ENCODE measurements at regions not wholly inside any gene's neighbourhood (a gene's known extent, or its start where the extent isn't known, plus 50 kb on each side); places are given as distances from the start of the nearest gene placed in this dataset.
A peak's percentile ranks its signal among the peaks of the same experiment; 100 is the strongest.

- Mint-ChIP-seq H3K4me1 (ENCODE audit: insufficient read depth, unreplicated experiment) (peaks cover 35% of the 10 kb centered on the region), H3K27me3 (ENCODE audit: insufficient read depth, unreplicated experiment) (no peaks in the 10 kb centered on the region), H3K36me3 (ENCODE audit: insufficient read depth, unreplicated experiment) (no peaks in the 10 kb centered on the region), H3K27ac (ENCODE audit: low read depth, unreplicated experiment) (no peak overlapping the region), H3K9me3 (ENCODE audit: unreplicated experiment) (no peaks in the 10 kb centered on the region), H3K4me3 (ENCODE audit: unreplicated experiment) (no peak overlapping the region)
- POLR2A ChIA-PET: no interaction called here
- no peak for DNase-seq (ENCODE audit: unreplicated experiment)
- CTCF ChIA-PET: interaction anchor here (0.6 to 0.8 kb wide), 3 partner anchors 17 to 626 kb away, joined by 3 to 4 read pairs (median 4); no protein-coding TSS in a partner anchor
- intact Hi-C loops (cut with micrococcal nuclease): no loop called here
- TF ChIP-seq CTCF (IDR thresholded peaks at IDR 0.05; ENCODE audit: unreplicated experiment): no peak
- no TSS peak for BruUV-seq (replicated peaks)
Measured at GRCh38 chr6:23531666-23532065, 594.3 kb upstream of the NRSN1 start.

GRCh38 chr6:23532227-23532626, 593.8 kb upstream of the NRSN1 start:
- Mint-ChIP-seq H3K4me3 (ENCODE audit: unreplicated experiment) (no peak overlapping the region), H3K4me1 (ENCODE audit: insufficient read depth, unreplicated experiment) (peaks cover 38% of the 10 kb centered on the region), H3K27me3 (ENCODE audit: insufficient read depth, unreplicated experiment) (no peaks in the 10 kb centered on the region), H3K27ac (ENCODE audit: low read depth, unreplicated experiment) (peak overlapping the region; percentile 27), H3K9me3 (ENCODE audit: unreplicated experiment) (no peaks in the 10 kb centered on the region), H3K36me3 (ENCODE audit: insufficient read depth, unreplicated experiment) (no peaks in the 10 kb centered on the region)
- intact Hi-C loops (cut with micrococcal nuclease): no loop called here
- no TSS peak for BruUV-seq (replicated peaks)
- CTCF ChIA-PET: interaction anchor here (0.6 to 0.8 kb wide), 4 partner anchors 17 to 626 kb away, joined by 3 to 4 read pairs (median 4); no protein-coding TSS in a partner anchor
- TF ChIP-seq CTCF (IDR thresholded peaks at IDR 0.05; ENCODE audit: unreplicated experiment): no peak
- POLR2A ChIA-PET: no interaction called here
- peak; percentile 63 for DNase-seq (ENCODE audit: unreplicated experiment)

GRCh38 chr6:23533311-23533710, 592.7 kb upstream of the NRSN1 start:
- H3K9me3 Mint-ChIP-seq (ENCODE audit: unreplicated experiment): no peaks in the 10 kb centered on the region
- no peak overlapping the region for H3K4me3 Mint-ChIP-seq (ENCODE audit: unreplicated experiment)
- H3K36me3 Mint-ChIP-seq (ENCODE audit: insufficient read depth, unreplicated experiment): no peaks in the 10 kb centered on the region
- CTCF ChIA-PET: interaction anchor here (0.6 kb wide), 1 partner anchor 1844 kb away, joined by 8 read pairs; no protein-coding TSS in a partner anchor
- peaks cover 45% of the 10 kb centered on the region for H3K4me1 Mint-ChIP-seq (ENCODE audit: insufficient read depth, unreplicated experiment)
- POLR2A ChIA-PET: interaction anchor here (0.6 kb wide), 2 partner anchors 67 to 157 kb away, joined by 4 read pairs; no protein-coding TSS in a partner anchor
- no TSS peak for BruUV-seq (replicated peaks)
- peak overlapping the region; percentile 7 for H3K27ac Mint-ChIP-seq (ENCODE audit: low read depth, unreplicated experiment)
- no peak for TF ChIP-seq CTCF (IDR thresholded peaks at IDR 0.05; ENCODE audit: unreplicated experiment)
- DNase-seq (ENCODE audit: unreplicated experiment): peak; percentile 13
- intact Hi-C loops (cut with micrococcal nuclease): no loop called here
- H3K27me3 Mint-ChIP-seq (ENCODE audit: insufficient read depth, unreplicated experiment): no peaks in the 10 kb centered on the region

GRCh38 chr6:23533944-23534343, 592.1 kb upstream of the NRSN1 start:
- TF ChIP-seq CTCF (IDR thresholded peaks at IDR 0.05; ENCODE audit: unreplicated experiment): no peak
- H3K27me3 Mint-ChIP-seq (ENCODE audit: insufficient read depth, unreplicated experiment): no peaks in the 10 kb centered on the region
- intact Hi-C loops (cut with micrococcal nuclease): no loop called here
- H3K9me3 Mint-ChIP-seq (ENCODE audit: unreplicated experiment): no peaks in the 10 kb centered on the region
- peaks cover 45% of the 10 kb centered on the region for H3K4me1 Mint-ChIP-seq (ENCODE audit: insufficient read depth, unreplicated experiment)
- no peak overlapping the region for H3K4me3 Mint-ChIP-seq (ENCODE audit: unreplicated experiment)
- CTCF ChIA-PET: interaction anchor here (0.6 kb wide), 1 partner anchor 1845 kb away, joined by 8 read pairs; no protein-coding TSS in a partner anchor
- DNase-seq (ENCODE audit: unreplicated experiment): no peak
- no TSS peak for BruUV-seq (replicated peaks)
- POLR2A ChIA-PET: no interaction called here
- H3K27ac Mint-ChIP-seq (ENCODE audit: low read depth, unreplicated experiment): no peak overlapping the region
- no peaks in the 10 kb centered on the region for H3K36me3 Mint-ChIP-seq (ENCODE audit: insufficient read depth, unreplicated experiment)
